WTC11 (cell line): ENCODE measurements at regions not wholly inside any gene's neighbourhood (a gene's known extent, or its start where the extent isn't known, plus 50 kb on each side); places are given as distances from the start of the nearest gene placed in this dataset.

Source experiments
- ATAC-seq: fragments of 200-7000 bp; cut with Tn5 transposase; 2 replicates; pipeline ENCODE4 v1.10.0; 2021; ENCODE audit warnings: mild to moderate bottlenecking, moderate library complexity
- CTCF ChIA-PET: fragments of 300-600 bp; sonication (Branson Sonifier 250); formaldehyde crosslinking; loops from one replicate; lab custom pipeline; 2021; ENCODE audit warnings: antibody characterized with exemption; lab: Charles Lee
- POLR2A ChIA-PET: fragments of 350-600 bp; sonication (Branson Sonifier 250); formaldehyde crosslinking; loops from one replicate; lab custom pipeline; 2021; ENCODE audit warnings: antibody characterized with exemption; lab: Charles Lee
- DNase-seq: peaks from one replicate; pipeline ENCODE4 v3.0.0; 2021; ENCODE audit warnings: low spot score
- H3K27ac Mint-ChIP-seq: 2 replicates; pipeline ENCODE4 v1.8.0; 2021; ENCODE audit warnings: mixed read lengths
- H3K27me3 Mint-ChIP-seq: 2 replicates; pipeline ENCODE4 v1.8.0; 2021; ENCODE audit warnings: low read depth, mild to moderate bottlenecking, moderate library complexity, mixed read lengths
- H3K36me3 Mint-ChIP-seq: 2 replicates; pipeline ENCODE4 v1.8.0; 2021; ENCODE audit warnings: mixed read lengths
- H3K4me1 Mint-ChIP-seq: 2 replicates; pipeline ENCODE4 v1.8.0; 2022; ENCODE audit warnings: mixed read lengths
- H3K4me3 Mint-ChIP-seq: 2 replicates; pipeline ENCODE4 v1.8.0; 2021; ENCODE audit warnings: mild to moderate bottlenecking, moderate library complexity, mixed read lengths
- H3K9me3 Mint-ChIP-seq: 2 replicates; pipeline ENCODE4 v1.8.0; 2021; ENCODE audit warnings: mixed read lengths
- ESRRA ChIP-seq: sonication (generic); formaldehyde crosslinking; IDR thresholded peaks from 2 replicates; pipeline ENCODE4 v1.8.1; 2022; ENCODE audit warnings: mild to moderate bottlenecking, missing genetic modification reagents, borderline replicate concordance
- ETV6 ChIP-seq: sonication (generic); formaldehyde crosslinking; IDR thresholded peaks from 2 replicates; pipeline ENCODE4 v1.8.1; 2022; ENCODE audit warnings: mild to moderate bottlenecking, missing genetic modification reagents
- FOXJ3 ChIP-seq: sonication (generic); formaldehyde crosslinking; IDR thresholded peaks from 2 replicates; pipeline ENCODE4 v1.9.0; 2021; ENCODE audit warnings: missing genetic modification reagents, mild to moderate bottlenecking, borderline replicate concordance
- MLX ChIP-seq: sonication (generic); formaldehyde crosslinking; IDR thresholded peaks from 2 replicates; pipeline ENCODE4 v1.8.1; 2023; ENCODE audit warnings: mild to moderate bottlenecking, missing genetic modification reagents, moderate library complexity
- NFE2L1 ChIP-seq: sonication (generic); formaldehyde crosslinking; IDR thresholded peaks from 2 replicates; pipeline ENCODE4 v1.8.1; 2023; ENCODE audit warnings: missing genetic modification reagents
- RELA ChIP-seq: sonication (generic); formaldehyde crosslinking; IDR thresholded peaks from 2 replicates; pipeline ENCODE4 v1.8.1; 2022; ENCODE audit warnings: missing genetic modification reagents, mild to moderate bottlenecking, borderline replicate concordance
- RORB ChIP-seq: fragments of 250-450 bp; sonication (Bioruptor Pico); IDR thresholded peaks from 2 replicates; pipeline ENCODE4 v1.9.0; 2021; ENCODE audit warnings: mild to moderate bottlenecking
- SMAD4 ChIP-seq: sonication (generic); formaldehyde crosslinking; IDR thresholded peaks from 2 replicates; pipeline ENCODE4 v1.8.0; 2022; ENCODE audit warnings: mild to moderate bottlenecking, missing genetic modification reagents
- SP1 ChIP-seq: sonication (generic); formaldehyde crosslinking; conservative IDR thresholded peaks from 2 replicates; pipeline ENCODE4 v1.8.1; 2022; ENCODE audit warnings: missing genetic modification reagents
- TCF7 ChIP-seq: sonication (generic); formaldehyde crosslinking; IDR thresholded peaks from 2 replicates; pipeline ENCODE4 v1.8.0; 2022; ENCODE audit warnings: mild to moderate bottlenecking, low read depth, missing genetic modification reagents, moderate library complexity
- TEAD4 ChIP-seq: sonication (generic); formaldehyde crosslinking; IDR thresholded peaks from 2 replicates; pipeline ENCODE4 v1.8.0; 2022; ENCODE audit warnings: mild to moderate bottlenecking, missing genetic modification reagents
- TP53 ChIP-seq: sonication (generic); formaldehyde crosslinking; IDR thresholded peaks from 2 replicates; pipeline ENCODE4 v1.8.1; 2023; ENCODE audit warnings: mild to moderate bottlenecking, missing genetic modification reagents
- ZNF138 ChIP-seq: sonication (generic); formaldehyde crosslinking; conservative IDR thresholded peaks from 2 replicates; pipeline ENCODE4 v1.8.1; 2022; ENCODE audit warnings: mild to moderate bottlenecking, moderate library complexity, missing genetic modification reagents
- ZNF219 ChIP-seq: sonication (generic); formaldehyde crosslinking; IDR thresholded peaks from 2 replicates; pipeline ENCODE4 v1.8.0; 2023; ENCODE audit warnings: missing genetic modification reagents, mild to moderate bottlenecking, borderline replicate concordance
- ZNF232 ChIP-seq: sonication (generic); formaldehyde crosslinking; IDR thresholded peaks from 2 replicates; pipeline ENCODE4 v1.8.0; 2022; ENCODE audit warnings: mild to moderate bottlenecking, missing genetic modification reagents
- ZNF396 ChIP-seq: fragments of 250-450 bp; sonication (Bioruptor Pico); IDR thresholded peaks from 2 replicates; pipeline ENCODE4 v1.8.0; 2021; ENCODE audit warnings: mild to moderate bottlenecking, moderate library complexity, borderline replicate concordance
- ZNF532 ChIP-seq: fragments of 250-450 bp; sonication (Bioruptor Pico); IDR thresholded peaks from 2 replicates; pipeline ENCODE4 v1.9.0; 2021; ENCODE audit warnings: mild to moderate bottlenecking, borderline replicate concordance
- ZSCAN18 ChIP-seq: fragments of 250-450 bp; sonication (Bioruptor Pico); IDR thresholded peaks from 2 replicates; pipeline ENCODE4 v2.1.2; 2022; ENCODE audit warnings: mild to moderate bottlenecking, moderate library complexity
- TF ChIP-seq, protein P1 (sequence below): sonication (generic); formaldehyde crosslinking; IDR thresholded peaks from 2 replicates; pipeline ENCODE4 v1.8.0; 2023; ENCODE audit warnings: missing genetic modification reagents
- TF ChIP-seq, protein P2 (sequence below): fragments of 250-450 bp; sonication (Bioruptor Pico); IDR thresholded peaks from 2 replicates; pipeline ENCODE4 v1.9.0; 2021; ENCODE audit warnings: moderate library complexity, mild to moderate bottlenecking, inconsistent platforms, borderline replicate concordance
- TF ChIP-seq, protein P3 (sequence below): fragments of 200-600 bp; IDR thresholded peaks from 2 replicates; pipeline ENCODE4 v1.8.0; 2022; ENCODE audit warnings: antibody characterized with exemption
- TF ChIP-seq, protein P4 (sequence below): sonication (generic); formaldehyde crosslinking; IDR thresholded peaks from 2 replicates; pipeline ENCODE4 v1.8.0; 2023; ENCODE audit warnings: missing genetic modification reagents, mild to moderate bottlenecking, borderline replicate concordance

DNA sequence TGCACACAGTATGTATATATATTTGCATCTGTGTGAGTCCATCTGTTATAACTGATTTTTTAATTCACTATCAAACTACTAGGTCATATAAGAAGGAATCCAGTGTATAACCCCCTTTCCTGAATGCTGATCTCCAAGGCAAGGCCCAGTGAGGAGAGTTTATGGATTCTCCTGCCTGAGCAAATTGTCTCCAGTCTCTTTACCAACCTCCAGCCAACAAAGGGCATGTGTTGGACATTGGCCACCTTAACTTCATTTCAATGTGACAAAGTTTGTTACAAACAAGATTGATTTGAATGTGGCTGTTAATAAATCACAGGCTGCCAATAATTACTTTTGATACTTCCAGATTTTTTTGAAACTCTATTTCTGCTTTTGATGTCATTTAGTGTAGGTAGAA lies 191.6 kb downstream of the HAO1 start:
- no peaks in the 10 kb centered on the region for H3K4me1 Mint-ChIP-seq
- ATAC-seq (no peak), DNase-seq (no peak)
- ChIA-PET CTCF (no interaction called here), POLR2A (no interaction called here)
- no peak overlapping the region for H3K27ac Mint-ChIP-seq
- H3K36me3 Mint-ChIP-seq = no peaks in the 10 kb centered on the region
- peaks cover 13% of the 10 kb centered on the region for H3K9me3 Mint-ChIP-seq
- H3K4me3 Mint-ChIP-seq = no peak overlapping the region
- TF ChIP-seq TCF7 (CRISPR knock-in tag) (no peak), ZNF232 (CRISPR knock-in tag) (no peak), ZNF219 (CRISPR knock-in tag) (no peak), MLX (CRISPR knock-in tag) (no peak), TEAD4 (CRISPR knock-in tag) (no peak), ETV6 (no peak), SMAD4 (CRISPR knock-in tag) (no peak), NFE2L1 (no peak), FOXJ3 (CRISPR knock-in tag) (no peak), RELA (CRISPR knock-in tag) (no peak), ZNF396 (CRISPR knock-in tag) (no peak)
- TF ChIP-seq, protein P1, sequence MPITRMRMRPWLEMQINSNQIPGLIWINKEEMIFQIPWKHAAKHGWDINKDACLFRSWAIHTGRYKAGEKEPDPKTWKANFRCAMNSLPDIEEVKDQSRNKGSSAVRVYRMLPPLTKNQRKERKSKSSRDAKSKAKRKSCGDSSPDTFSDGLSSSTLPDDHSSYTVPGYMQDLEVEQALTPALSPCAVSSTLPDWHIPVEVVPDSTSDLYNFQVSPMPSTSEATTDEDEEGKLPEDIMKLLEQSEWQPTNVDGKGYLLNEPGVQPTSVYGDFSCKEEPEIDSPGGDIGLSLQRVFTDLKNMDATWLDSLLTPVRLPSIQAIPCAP (CRISPR knock-in tag) = no peak
- TF ChIP-seq, protein P2, sequence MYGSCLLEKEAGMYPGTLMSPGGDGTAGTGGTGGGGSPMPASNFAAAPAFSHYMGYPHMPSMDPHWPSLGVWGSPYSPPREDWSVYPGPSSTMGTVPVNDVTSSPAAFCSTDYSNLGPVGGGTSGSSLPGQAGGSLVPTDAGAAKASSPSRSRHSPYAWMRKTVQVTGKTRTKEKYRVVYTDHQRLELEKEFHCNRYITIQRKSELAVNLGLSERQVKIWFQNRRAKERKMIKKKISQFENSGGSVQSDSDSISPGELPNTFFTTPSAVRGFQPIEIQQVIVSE (CRISPR knock-in tag) = no peak
- TF ChIP-seq, protein P3, sequence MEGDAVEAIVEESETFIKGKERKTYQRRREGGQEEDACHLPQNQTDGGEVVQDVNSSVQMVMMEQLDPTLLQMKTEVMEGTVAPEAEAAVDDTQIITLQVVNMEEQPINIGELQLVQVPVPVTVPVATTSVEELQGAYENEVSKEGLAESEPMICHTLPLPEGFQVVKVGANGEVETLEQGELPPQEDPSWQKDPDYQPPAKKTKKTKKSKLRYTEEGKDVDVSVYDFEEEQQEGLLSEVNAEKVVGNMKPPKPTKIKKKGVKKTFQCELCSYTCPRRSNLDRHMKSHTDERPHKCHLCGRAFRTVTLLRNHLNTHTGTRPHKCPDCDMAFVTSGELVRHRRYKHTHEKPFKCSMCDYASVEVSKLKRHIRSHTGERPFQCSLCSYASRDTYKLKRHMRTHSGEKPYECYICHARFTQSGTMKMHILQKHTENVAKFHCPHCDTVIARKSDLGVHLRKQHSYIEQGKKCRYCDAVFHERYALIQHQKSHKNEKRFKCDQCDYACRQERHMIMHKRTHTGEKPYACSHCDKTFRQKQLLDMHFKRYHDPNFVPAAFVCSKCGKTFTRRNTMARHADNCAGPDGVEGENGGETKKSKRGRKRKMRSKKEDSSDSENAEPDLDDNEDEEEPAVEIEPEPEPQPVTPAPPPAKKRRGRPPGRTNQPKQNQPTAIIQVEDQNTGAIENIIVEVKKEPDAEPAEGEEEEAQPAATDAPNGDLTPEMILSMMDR = no peak
- TF ChIP-seq, all 79 proteins: peak for 0
- no peaks in the 10 kb centered on the region for H3K27me3 Mint-ChIP-seq

- ATAC-seq = no peak
- ChIA-PET POLR2A (no interaction called here), CTCF (no interaction called here)
- Mint-ChIP-seq H3K27ac (no peak overlapping the region), H3K36me3 (no peaks in the 10 kb centered on the region), H3K27me3 (no peaks in the 10 kb centered on the region), H3K4me1 (no peaks in the 10 kb centered on the region), H3K9me3 (0 out of 2 replicates have a peak, but pooled peaks cover 5% of the 10 kb centered on the region), H3K4me3 (no peak overlapping the region)
- DNase-seq = no peak
- TF ChIP-seq TP53 (CRISPR knock-in tag) = no peak
- TF ChIP-seq, protein P4, sequence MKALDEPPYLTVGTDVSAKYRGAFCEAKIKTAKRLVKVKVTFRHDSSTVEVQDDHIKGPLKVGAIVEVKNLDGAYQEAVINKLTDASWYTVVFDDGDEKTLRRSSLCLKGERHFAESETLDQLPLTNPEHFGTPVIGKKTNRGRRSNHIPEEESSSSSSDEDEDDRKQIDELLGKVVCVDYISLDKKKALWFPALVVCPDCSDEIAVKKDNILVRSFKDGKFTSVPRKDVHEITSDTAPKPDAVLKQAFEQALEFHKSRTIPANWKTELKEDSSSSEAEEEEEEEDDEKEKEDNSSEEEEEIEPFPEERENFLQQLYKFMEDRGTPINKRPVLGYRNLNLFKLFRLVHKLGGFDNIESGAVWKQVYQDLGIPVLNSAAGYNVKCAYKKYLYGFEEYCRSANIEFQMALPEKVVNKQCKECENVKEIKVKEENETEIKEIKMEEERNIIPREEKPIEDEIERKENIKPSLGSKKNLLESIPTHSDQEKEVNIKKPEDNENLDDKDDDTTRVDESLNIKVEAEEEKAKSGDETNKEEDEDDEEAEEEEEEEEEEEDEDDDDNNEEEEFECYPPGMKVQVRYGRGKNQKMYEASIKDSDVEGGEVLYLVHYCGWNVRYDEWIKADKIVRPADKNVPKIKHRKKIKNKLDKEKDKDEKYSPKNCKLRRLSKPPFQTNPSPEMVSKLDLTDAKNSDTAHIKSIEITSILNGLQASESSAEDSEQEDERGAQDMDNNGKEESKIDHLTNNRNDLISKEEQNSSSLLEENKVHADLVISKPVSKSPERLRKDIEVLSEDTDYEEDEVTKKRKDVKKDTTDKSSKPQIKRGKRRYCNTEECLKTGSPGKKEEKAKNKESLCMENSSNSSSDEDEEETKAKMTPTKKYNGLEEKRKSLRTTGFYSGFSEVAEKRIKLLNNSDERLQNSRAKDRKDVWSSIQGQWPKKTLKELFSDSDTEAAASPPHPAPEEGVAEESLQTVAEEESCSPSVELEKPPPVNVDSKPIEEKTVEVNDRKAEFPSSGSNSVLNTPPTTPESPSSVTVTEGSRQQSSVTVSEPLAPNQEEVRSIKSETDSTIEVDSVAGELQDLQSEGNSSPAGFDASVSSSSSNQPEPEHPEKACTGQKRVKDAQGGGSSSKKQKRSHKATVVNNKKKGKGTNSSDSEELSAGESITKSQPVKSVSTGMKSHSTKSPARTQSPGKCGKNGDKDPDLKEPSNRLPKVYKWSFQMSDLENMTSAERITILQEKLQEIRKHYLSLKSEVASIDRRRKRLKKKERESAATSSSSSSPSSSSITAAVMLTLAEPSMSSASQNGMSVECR (CRISPR knock-in tag) = no peak
- TF ChIP-seq MLX (CRISPR knock-in tag) = no peak
- no peak for TF ChIP-seq ZSCAN18
- TF ChIP-seq ESRRA (CRISPR knock-in tag) = no peak
- no peak for TF ChIP-seq RORB (CRISPR knock-in tag)
- TF ChIP-seq ZNF532 (CRISPR knock-in tag) = no peak
- no peak for TF ChIP-seq ZNF138 (CRISPR knock-in tag)
- TF ChIP-seq SP1 = no peak
Observed at GRCh38 chr20:7754102-7754501, 186.2 kb downstream of the HAO1 start.
